Dendritic cell treated with granulocyte-macrophage colony-stimulating factor and Interleukin-4, amounts not matched to agents 40 ng/mL and 50 ng/mL, for 4 days (primary cell): ENCODE measurements at regions not wholly inside any gene's neighbourhood (a gene's known extent, or its start where the extent isn't known, plus 50 kb on each side); places are given as distances from the start of the nearest gene placed in this dataset.

ENCODE experiments used
- H3K27ac Mint-ChIP-seq: one replicate; pipeline ENCODE4 v1.8.0; 2022; ENCODE audit warnings: mild to moderate bottlenecking, mixed read lengths
- H3K27me3 Mint-ChIP-seq: one replicate; pipeline ENCODE4 v1.8.0; 2022; ENCODE audit warnings: mild to moderate bottlenecking, mixed read lengths
- H3K36me3 Mint-ChIP-seq: one replicate; pipeline ENCODE4 v1.8.0; 2022; ENCODE audit warnings: low read depth, mixed read lengths
- H3K4me1 Mint-ChIP-seq: one replicate; pipeline ENCODE4 v1.8.0; 2022; ENCODE audit warnings: low read depth, mixed read lengths
- H3K4me3 Mint-ChIP-seq: one replicate; pipeline ENCODE4 v1.8.0; 2022; ENCODE audit warnings: mild to moderate bottlenecking, moderate library complexity, mixed read lengths
- H3K9me3 Mint-ChIP-seq: one replicate; pipeline ENCODE4 v1.8.0; 2022; ENCODE audit warnings: mixed read lengths
- intact Hi-C: fragments of 100-400 bp; cut with micrococcal nuclease; formaldehyde crosslinking; loops from one replicate; pipeline ENCODE4 v1.15.0; 2022

DNA sequence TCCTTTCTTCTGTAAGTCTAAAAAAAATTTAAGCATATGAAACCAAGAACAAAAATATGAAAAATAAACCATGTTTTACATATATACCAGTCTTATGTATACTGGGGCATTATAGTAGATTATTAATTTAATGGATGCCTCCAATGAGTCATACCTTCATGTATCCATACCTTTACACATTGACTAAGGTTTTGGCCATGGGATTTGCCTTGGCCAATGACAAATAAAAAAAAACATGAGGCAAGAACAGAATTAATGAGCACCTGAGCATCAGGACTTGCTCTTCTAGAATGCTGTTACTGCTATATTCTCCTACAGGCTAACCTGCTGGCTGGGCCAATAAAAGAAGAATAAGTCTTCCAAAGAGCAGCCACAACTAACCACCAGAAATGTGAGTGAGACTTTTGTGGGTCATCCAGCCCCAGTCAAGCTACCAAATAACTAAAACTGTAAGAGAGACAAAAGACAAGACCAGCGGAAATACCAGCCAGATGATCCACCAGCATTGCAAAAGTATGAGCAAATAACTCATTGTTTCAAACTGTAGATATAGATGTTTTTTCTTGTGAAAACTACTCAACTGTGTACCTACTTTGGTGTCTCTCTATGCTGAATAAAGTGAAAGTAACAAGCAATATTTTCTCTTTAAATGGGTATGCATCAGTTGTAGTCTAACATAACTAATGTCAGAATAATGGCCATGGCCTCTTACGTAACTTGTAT, 749.6 kb upstream of the VRK2 start:
- Mint-ChIP-seq H3K27ac (no peak overlapping the region), H3K9me3 (no peaks in the 10 kb centered on the region), H3K36me3 (no peaks in the 10 kb centered on the region), H3K4me3 (no peak overlapping the region), H3K27me3 (no peaks in the 10 kb centered on the region), H3K4me1 (no peaks in the 10 kb centered on the region)
- intact Hi-C loops: no loop called here

DNA sequence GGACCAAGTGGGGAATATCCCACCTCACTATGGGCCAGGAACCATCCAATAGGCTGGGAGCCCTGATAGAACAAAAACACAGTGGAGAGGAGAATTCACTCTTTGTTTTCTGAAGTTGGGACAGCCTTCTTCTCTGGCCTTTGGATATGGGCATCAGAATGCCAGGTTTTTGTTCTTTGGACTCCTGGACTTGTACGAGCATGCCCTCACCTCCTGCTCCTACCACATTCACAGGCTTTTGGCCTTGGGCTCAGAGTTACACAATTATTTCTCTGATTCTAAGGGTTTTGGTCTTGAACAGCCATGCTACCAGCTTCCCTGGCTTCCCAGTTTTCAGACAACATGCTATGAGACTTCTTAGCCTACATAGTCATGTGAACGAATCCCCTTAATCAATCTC, 732.9 kb upstream of the VRK2 start:
- Mint-ChIP-seq H3K27ac (no peak overlapping the region), H3K4me3 (no peak overlapping the region), H3K9me3 (peaks cover 12% of the 10 kb centered on the region), H3K36me3 (no peaks in the 10 kb centered on the region), H3K27me3 (no peaks in the 10 kb centered on the region), H3K4me1 (no peaks in the 10 kb centered on the region)
- intact Hi-C loops: no loop called here

DNA sequence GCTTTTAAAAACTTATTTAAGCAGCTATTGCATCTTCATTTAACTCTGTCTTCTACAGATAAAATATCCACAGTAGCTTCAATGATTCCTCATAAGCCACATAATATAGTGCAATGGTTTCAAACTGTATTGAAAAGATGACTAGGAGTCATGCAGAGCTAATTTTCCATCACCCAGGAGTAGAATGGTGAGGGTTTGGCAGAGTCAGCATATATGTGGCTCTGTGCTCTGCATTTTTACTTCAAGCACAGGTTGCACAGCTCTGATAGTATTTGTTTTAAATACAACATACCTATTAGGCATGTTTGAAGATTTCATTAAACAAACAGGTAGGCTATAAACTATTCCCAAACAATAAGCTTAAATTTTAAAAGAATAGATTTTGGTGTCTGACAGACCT, 731.9 kb upstream of the VRK2 start:
- H3K4me3 Mint-ChIP-seq: no peak overlapping the region
- intact Hi-C loops: no loop called here
- H3K27me3 Mint-ChIP-seq: no peaks in the 10 kb centered on the region
- H3K4me1 Mint-ChIP-seq: no peaks in the 10 kb centered on the region
- no peak overlapping the region for H3K27ac Mint-ChIP-seq
- H3K9me3 Mint-ChIP-seq: peaks cover 12% of the 10 kb centered on the region
- no peaks in the 10 kb centered on the region for H3K36me3 Mint-ChIP-seq

DNA sequence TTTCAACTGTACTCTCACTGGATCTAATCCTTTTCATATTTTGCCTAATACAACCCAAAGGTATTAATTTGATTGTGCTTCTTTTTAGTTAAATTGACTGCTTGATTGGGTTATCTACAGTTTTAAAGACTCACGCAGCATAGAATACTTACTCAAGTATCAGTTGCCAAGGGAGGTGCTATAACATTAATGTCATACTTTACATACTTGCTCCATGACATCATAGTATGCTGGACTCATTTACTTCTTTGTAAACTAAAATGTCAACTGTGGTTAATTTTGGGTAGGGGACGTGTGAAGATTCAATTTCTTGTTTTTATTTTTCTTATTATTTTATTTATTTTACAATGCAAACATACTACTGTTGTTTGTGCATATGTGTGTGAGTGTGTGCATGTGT, 716.2 kb upstream of the VRK2 start:
- intact Hi-C loops: no loop called here
- no peaks in the 10 kb centered on the region for H3K27me3 Mint-ChIP-seq

DNA sequence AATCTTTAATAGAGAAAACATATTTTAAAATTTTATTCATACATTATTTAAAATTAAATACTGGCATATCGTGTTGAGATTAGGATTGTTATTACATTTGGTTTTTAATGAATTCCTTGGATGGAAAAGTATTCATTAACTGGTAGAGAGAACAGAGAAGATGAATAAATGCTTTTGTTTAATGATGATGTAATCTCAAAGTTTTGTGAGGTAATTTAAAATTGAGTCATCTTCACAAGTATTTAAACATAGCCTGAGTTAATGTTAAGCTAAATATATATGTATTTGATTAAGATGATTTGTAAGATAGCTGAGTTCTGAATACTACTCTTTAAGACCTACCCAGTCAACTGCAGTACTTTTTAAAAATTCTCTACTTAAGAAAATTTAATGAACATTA, 713.4 kb upstream of the VRK2 start:
- intact Hi-C loops: no loop called here
- no peaks in the 10 kb centered on the region for H3K27me3 Mint-ChIP-seq

More for the DNA sequence above, 716.2 kb upstream of the VRK2 start:
- H3K27ac Mint-ChIP-seq: no peak overlapping the region
- no peaks in the 10 kb centered on the region for H3K4me1 Mint-ChIP-seq
- no peaks in the 10 kb centered on the region for H3K9me3 Mint-ChIP-seq
- no peak overlapping the region for H3K4me3 Mint-ChIP-seq
- H3K36me3 Mint-ChIP-seq: no peaks in the 10 kb centered on the region

DNA sequence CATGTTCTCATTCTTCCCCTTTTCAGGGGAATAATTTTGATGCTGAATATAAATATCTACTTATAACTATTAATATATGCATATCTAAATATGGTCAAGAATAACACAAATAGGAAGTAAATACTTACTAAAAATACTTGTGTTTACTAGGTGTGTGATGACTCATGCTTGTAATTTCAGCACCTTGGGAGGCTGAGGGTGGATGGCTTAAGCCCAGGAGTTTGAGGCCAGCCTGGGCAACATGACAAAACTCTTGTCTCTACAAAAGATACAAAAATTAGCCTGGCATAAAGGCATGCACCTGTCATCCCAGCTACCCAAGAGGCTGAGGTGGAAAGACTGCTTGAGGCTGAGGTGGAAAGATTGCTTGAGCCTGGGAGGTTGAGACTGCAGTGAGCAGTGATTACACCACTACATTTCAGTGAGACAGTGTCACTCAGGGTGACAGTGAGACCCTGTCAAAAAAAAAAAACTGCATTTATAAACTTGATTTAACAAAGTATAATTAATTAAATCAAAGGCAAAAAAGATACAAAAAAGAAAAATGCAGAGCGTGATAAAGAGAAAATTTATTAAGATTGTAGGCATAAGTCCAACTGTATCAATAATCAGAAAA, 703.1 kb upstream of the VRK2 start:
- H3K4me3 Mint-ChIP-seq: no peak overlapping the region
- H3K4me1 Mint-ChIP-seq: no peaks in the 10 kb centered on the region
- H3K9me3 Mint-ChIP-seq: peaks cover 38% of the 10 kb centered on the region
- H3K36me3 Mint-ChIP-seq: no peaks in the 10 kb centered on the region
- intact Hi-C loops: no loop called here
- H3K27ac Mint-ChIP-seq: no peak overlapping the region
- peaks cover 1% of the 10 kb centered on the region for H3K27me3 Mint-ChIP-seq

More for the DNA sequence above, 713.4 kb upstream of the VRK2 start:
- H3K36me3 Mint-ChIP-seq: no peaks in the 10 kb centered on the region
- H3K9me3 Mint-ChIP-seq: no peaks in the 10 kb centered on the region
- no peak overlapping the region for H3K27ac Mint-ChIP-seq
- no peaks in the 10 kb centered on the region for H3K4me1 Mint-ChIP-seq
- no peak overlapping the region for H3K4me3 Mint-ChIP-seq

DNA sequence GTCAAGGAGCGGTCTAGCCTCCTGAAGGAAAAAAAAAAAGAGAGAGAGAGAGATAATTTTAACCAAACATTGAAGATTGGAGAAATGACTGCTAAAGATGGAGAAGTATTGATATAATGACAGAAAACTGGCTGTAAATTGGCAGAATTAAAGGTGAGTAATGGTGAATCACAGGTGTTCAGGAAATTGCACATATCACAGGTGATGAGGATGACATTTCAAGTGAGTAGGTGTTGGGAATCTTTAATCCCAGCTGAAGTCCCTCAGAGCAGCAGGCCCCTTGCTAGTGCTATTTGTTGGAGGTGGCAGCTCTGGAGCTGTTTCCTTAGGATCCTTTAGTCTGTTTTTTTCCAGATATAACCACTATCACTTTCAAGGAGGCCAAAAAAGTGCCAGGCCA, 678.4 kb upstream of the VRK2 start:
- Mint-ChIP-seq H3K4me1 (peaks cover under 1% of the 10 kb centered on the region), H3K27ac (no peak overlapping the region), H3K36me3 (no peaks in the 10 kb centered on the region), H3K4me3 (no peak overlapping the region), H3K27me3 (no peaks in the 10 kb centered on the region), H3K9me3 (no peaks in the 10 kb centered on the region)
- intact Hi-C loops: no loop called here

DNA sequence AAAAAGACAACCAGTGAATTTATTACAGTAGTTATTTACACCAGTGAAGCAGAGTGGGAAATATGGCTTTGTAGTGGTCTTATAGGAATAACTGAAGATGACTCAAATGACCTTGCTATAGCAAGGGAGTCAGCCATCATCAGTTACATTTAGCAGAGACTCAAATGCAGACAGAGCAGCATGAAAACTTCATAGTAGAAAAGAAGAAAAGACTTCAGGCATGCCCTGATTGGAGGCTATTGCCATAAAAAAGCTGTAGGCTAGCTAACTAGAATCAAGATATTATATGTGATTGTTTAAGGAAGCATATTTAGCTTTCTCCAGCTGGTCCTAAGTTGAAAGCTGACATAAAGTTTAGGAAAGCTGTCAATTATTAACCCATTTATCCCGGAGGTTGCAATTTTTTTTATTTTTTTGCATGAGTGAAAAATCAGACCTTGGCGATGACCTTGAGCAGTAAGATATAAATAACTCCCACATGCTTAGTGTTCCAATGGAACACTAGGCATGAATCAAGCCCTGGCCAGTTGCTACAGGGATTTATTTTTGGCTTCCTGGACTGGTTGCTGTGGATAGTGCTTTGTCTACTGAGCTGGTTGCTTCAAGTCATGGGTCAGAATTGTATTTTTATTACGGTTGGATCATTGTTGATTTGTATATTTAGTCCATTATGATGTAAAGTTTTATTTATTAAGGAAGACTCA, 675.6 kb upstream of the VRK2 start:
- intact Hi-C loops: no loop called here
- H3K36me3 Mint-ChIP-seq: no peaks in the 10 kb centered on the region
- no peaks in the 10 kb centered on the region for H3K27me3 Mint-ChIP-seq

DNA sequence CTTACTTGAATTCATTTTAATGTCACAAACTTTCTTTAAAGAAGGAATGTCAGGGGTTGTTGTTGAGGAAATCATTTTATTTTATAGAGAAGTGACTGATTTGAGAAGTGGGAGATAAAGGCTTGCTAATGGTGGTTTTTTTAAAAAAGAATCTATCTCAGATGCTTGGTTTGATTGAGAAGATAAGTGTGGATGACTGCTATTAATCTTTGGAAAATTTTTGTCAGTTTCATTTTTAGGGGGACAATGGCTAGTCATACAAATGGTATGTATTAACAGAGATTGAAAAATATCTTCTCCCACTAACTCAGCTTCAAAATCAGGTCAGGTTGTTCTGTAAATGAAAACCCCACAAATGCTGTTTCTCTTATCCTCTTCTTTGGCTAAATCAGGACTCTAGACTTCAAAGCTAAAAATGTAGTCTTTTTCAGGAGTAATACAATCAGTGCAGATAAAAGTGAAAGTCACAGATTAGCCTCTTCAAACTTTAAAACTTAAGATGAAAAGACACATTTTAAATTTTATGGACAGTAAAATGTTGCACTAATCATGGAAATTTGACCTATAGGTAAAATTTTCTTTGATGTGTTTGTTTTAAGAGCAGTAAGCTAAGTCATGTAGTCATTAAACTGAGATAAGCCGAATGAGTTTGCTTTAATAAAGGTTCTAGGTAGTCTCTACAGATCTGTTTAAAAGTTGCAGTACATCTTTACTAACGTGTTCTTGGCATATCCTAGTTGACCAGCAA, 674.2 kb upstream of the VRK2 start:
- intact Hi-C loops: no loop called here
- Mint-ChIP-seq H3K27ac (no peak overlapping the region), H3K9me3 (no peaks in the 10 kb centered on the region)

More for the DNA sequence above, 675.6 kb upstream of the VRK2 start:
- Mint-ChIP-seq H3K4me3 (no peak overlapping the region), H3K27ac (no peak overlapping the region), H3K9me3 (no peaks in the 10 kb centered on the region), H3K4me1 (peaks cover 5% of the 10 kb centered on the region)

DNA sequence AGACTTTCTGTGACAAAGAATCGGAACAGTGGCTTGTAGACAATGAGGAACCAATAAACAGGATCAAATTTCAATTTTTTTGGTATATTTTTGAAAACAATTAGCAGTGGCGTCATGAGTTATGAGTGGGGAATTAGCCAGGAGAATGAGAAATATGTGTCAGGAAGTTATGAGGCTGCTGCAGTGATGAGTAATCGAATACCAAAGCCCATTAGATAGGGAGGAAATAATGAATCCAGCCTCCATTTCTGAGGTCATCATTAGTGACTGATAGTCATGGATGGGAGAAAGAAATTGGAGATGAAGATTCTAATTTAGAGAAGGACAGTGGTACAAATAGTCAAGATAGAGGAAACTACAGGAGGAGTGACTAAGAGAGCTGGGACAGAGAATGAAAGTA, 673.1 kb upstream of the VRK2 start:
- Mint-ChIP-seq H3K27me3 (no peaks in the 10 kb centered on the region), H3K9me3 (no peaks in the 10 kb centered on the region), H3K4me1 (peaks cover 5% of the 10 kb centered on the region), H3K36me3 (no peaks in the 10 kb centered on the region), H3K27ac (no peak overlapping the region), H3K4me3 (no peak overlapping the region)
- intact Hi-C loops: no loop called here

More for the DNA sequence above, 674.2 kb upstream of the VRK2 start:
- Mint-ChIP-seq H3K4me1 (peaks cover 5% of the 10 kb centered on the region), H3K27me3 (no peaks in the 10 kb centered on the region), H3K4me3 (no peak overlapping the region), H3K36me3 (no peaks in the 10 kb centered on the region)

DNA sequence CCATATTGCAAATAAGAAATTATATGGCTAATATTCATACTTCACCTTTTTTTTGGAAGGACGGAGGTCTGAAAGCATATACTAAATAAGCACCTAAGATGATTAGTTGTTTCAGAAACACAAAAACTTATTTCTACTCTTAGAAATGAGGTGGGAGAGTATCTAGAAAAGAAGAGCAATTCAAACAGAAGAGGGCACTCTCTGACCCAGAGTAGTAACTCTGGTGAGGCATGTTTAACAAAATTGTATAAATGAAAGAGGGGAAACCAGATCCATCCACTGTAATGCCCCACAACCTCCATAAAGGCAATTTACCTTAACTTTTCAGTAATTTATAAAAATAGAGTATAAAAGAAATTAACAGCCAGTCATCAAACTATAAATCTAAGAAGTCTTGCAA, 669.6 kb upstream of the VRK2 start:
- H3K36me3 Mint-ChIP-seq: no peaks in the 10 kb centered on the region

DNA sequence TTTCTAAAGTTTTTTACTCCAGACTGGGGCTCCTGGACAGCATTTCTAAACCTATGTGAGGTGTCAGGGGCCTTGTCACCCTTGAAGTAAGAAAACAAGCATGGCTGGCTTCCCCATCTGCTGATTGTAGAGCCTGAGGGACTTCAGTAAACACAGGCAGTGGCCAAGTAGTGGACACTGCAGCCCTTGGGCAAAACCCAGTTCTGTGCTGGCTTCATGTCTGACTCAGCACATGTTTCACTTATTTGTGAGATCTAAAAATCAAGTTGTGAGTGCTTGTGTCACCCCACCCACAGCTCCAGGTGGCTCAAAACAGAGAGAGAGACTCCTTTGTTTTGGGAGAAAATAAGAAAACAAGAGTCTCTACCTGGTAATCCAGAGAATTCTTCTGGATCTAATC, 660.3 kb upstream of the VRK2 start:
- intact Hi-C loops: no loop called here
- no peak overlapping the region for H3K4me3 Mint-ChIP-seq
- H3K4me1 Mint-ChIP-seq: no peaks in the 10 kb centered on the region
- H3K9me3 Mint-ChIP-seq: peaks cover 9% of the 10 kb centered on the region
- H3K27ac Mint-ChIP-seq: no peak overlapping the region
- H3K27me3 Mint-ChIP-seq: no peaks in the 10 kb centered on the region
- H3K36me3 Mint-ChIP-seq: no peaks in the 10 kb centered on the region

More for the DNA sequence above, 669.6 kb upstream of the VRK2 start:
- H3K4me1 Mint-ChIP-seq: peaks cover 5% of the 10 kb centered on the region
- intact Hi-C loops: loop anchor here (1.0 to 5.0 kb wide), 2 partner anchors 120 to 140 kb away; no protein-coding TSS in a partner anchor
- H3K27me3 Mint-ChIP-seq: no peaks in the 10 kb centered on the region
- no peak overlapping the region for H3K4me3 Mint-ChIP-seq
- no peaks in the 10 kb centered on the region for H3K9me3 Mint-ChIP-seq
- H3K27ac Mint-ChIP-seq: no peak overlapping the region

DNA sequence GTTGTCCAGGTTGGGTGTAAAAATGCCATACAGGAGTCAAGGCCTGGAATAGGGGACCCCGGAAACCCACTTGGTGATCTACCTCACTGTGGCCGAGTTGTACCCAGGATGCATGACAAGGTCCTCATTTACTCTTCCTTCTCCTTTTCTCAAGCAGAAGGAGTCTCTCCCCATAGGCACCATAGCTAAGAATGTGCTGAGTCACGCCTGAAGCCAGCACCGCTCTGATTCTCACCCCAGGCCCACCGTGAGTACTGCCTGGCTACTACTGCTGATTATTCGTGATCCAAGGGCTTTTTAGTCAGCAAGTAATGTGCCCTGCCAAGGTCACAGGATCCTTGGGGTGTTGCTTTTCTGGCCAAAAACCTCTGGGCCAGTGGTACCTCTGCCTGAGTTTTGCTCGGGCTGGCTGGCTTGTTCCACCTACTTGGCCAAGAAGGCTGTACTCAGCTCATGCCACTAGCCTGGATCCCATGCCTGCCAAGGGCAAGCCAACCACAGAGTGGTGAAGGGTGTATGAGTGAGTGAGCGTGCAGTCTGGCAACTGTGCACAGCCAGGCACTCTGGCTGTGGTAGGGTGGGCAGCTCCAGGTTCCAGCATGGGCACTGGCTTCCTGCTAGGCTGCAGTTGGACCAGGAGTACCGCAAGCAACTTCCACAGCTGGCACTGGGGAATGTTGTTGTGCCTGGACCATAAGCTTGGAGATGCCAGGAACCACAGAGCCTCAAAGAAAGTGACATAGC, 650.1 kb upstream of the VRK2 start:
- intact Hi-C loops: no loop called here
- Mint-ChIP-seq H3K9me3 (no peaks in the 10 kb centered on the region), H3K4me1 (peaks cover 16% of the 10 kb centered on the region)

More for the DNA sequence above, 650.1 kb upstream of the VRK2 start:
- Mint-ChIP-seq H3K4me3 (no peak overlapping the region), H3K36me3 (no peaks in the 10 kb centered on the region), H3K27me3 (peaks cover 1% of the 10 kb centered on the region), H3K27ac (peak overlapping the region; percentile 28)
